ENCODE measurements at regions not wholly inside any gene's neighbourhood (a gene's known extent, or its start where the extent isn't known, plus 50 kb on each side); places are given as distances from the start of the nearest gene placed in this dataset.

GRCh38 chr4:147068564-147068963 lies 122.9 kb upstream of the TTC29 start:
- H3K9ac ChIP-seq (replicated peaks in 1 of 4; ENCODE audit: extremely low read depth in 1 of 4, low read depth in 3 of 4, low read length in 3 of 4), result no peak overlapping the region
- no peak overlapping the region for H3K14ac ChIP-seq (ENCODE audit: insufficient read length)
- CTCF ChIA-PET (ENCODE audit: partially characterized antibody), result interaction anchor here (1.0 kb wide), 1 partner anchor 28 kb away, joined by 3 read pairs; no protein-coding TSS in a partner anchor
- H4K5ac ChIP-seq (ENCODE audit: insufficient read length, low read depth, low read length), result no peak overlapping the region
- no peaks in the 10 kb centered on the region for H4K20me1 ChIP-seq (replicated peaks in 1 of 2; ENCODE audit: control insufficient read depth in 1 of 2, insufficient read depth in 2 of 2, low read length in 2 of 2)
- H3K27me3 ChIP-seq (replicated peaks in 1 of 4; ENCODE audit: control insufficient read depth in 3 of 4, extremely low read depth in 1 of 4, insufficient read depth in 3 of 4, low read length in 3 of 4), result no peaks in the 10 kb centered on the region
- H2BK5ac ChIP-seq (ENCODE audit: low read depth, low read length), result no peak overlapping the region
- WGBS, 2 experiments (ENCODE audit: extremely low coverage in 1 of 2, insufficient coverage in 1 of 2, insufficient read length in 1 of 2, insufficient replicate concordance in 2 of 2, low coverage in 1 of 2, low lambda C conversion rate in 2 of 2, missing lambda C conversion rate in 1 of 2), result 89% methylated on average over 4 of the region's 4 CpGs; no CpG with 5 or more reads in 1 of the 2 experiments
- no peak overlapping the region for H3K4me3 ChIP-seq (ENCODE audit: extremely low read depth in 1 of 4, insufficient read depth in 2 of 4, low read depth in 3 of 4, low read length in 4 of 4)
- no peak for FAIRE-seq
- H3K23me2 ChIP-seq (ENCODE audit: low read depth, low read length), result no peaks in the 10 kb centered on the region
- DNase-seq (ENCODE audit: low read depth in 1 of 2, low spot score in 2 of 2), result no peak
- H2BK20ac ChIP-seq (ENCODE audit: low read length), result no peak overlapping the region
- H3K4ac ChIP-seq (replicated peaks; ENCODE audit: insufficient read length, low read depth, low read length), result no peak overlapping the region
- no peaks in the 10 kb centered on the region for H3K4me1 ChIP-seq (replicated peaks in 1 of 4; ENCODE audit: control insufficient read depth in 3 of 4, insufficient read depth in 4 of 4, low read length in 3 of 4)
- no peak overlapping the region for H4K91ac ChIP-seq (replicated peaks; ENCODE audit: insufficient read length, low read length)
- H3K27ac ChIP-seq (ENCODE audit: low read depth, low read length), result no peak overlapping the region
- H2BK15ac ChIP-seq (ENCODE audit: low read length), result no peak overlapping the region
- peaks cover 0 to 11% of the 10 kb centered on the region in 2 experiments; a peak in 3 of 4 replicates for H3K9me3 ChIP-seq (ENCODE audit: insufficient read depth in 2 of 2, low read depth in 1 of 2, low read length in 1 of 2)
- H2BK120ac ChIP-seq (replicated peaks; ENCODE audit: low read depth, low read length), result no peak overlapping the region
- H4K8ac ChIP-seq (ENCODE audit: extremely low read depth, insufficient read depth, low read length), result no peak overlapping the region
- no peaks in the 10 kb centered on the region for H3K79me2 ChIP-seq (ENCODE audit: control insufficient read depth in 1 of 2, insufficient read depth in 2 of 2, low read length in 2 of 2)
- H2AK5ac ChIP-seq (ENCODE audit: low read depth, low read length), result no peak overlapping the region
- H2AFZ ChIP-seq (ENCODE audit: low read length), result no peak overlapping the region
- no peak overlapping the region for H2BK12ac ChIP-seq (ENCODE audit: low read depth, low read length)
- H3K36me3 ChIP-seq (ENCODE audit: control insufficient read depth in 2 of 4, insufficient read depth in 4 of 4, low read length in 3 of 4), result no peaks in the 10 kb centered on the region
- no peaks in the 10 kb centered on the region for H3K79me1 ChIP-seq (ENCODE audit: low read depth, low read length)
- H3K56ac ChIP-seq (replicated peaks; ENCODE audit: insufficient read length, low read depth, low read length), result no peak overlapping the region
- no peak overlapping the region for H3K18ac ChIP-seq (ENCODE audit: extremely low read depth, low read length)
- POLR2A ChIA-PET (ENCODE audit: partially characterized antibody), result no interaction called here
- H3K23ac ChIP-seq (ENCODE audit: insufficient read length), result no peak overlapping the region
- H3K4me2 ChIP-seq (ENCODE audit: insufficient read depth in 1 of 2, low read depth in 2 of 2, low read length in 2 of 2), result no peak overlapping the region
- TF ChIP-seq ASH2L (IDR thresholded peaks at IDR 0.05; ENCODE audit: low read length) (no peak), ATF2 (IDR thresholded peaks at IDR 0.05; ENCODE audit: low read length) (no peak), JUND (IDR thresholded peaks at IDR 0.05; ENCODE audit: low read length) (no peak), BACH1 (IDR thresholded peaks at IDR 0.05; ENCODE audit: low read length) (no peak), CHD1 (IDR thresholded peaks at IDR 0.05; ENCODE audit: low read depth, low read length) (no peak), RFX5 (IDR thresholded peaks at IDR 0.05; ENCODE audit: borderline replicate concordance, low read depth, low read length) (no peak), CTCF (IDR thresholded peaks at IDR 0.05; ENCODE audit: control extremely low read depth in 1 of 3, insufficient read depth in 1 of 3, low read depth in 1 of 3, low read length in 3 of 3) (no peak), SIX5 (IDR thresholded peaks at IDR 0.05; ENCODE audit: low read depth, low read length) (no peak), KDM5A (IDR thresholded peaks at IDR 0.05; ENCODE audit: low read length) (no peak), BRCA1 (IDR thresholded peaks at IDR 0.05; ENCODE audit: low read depth, low read length) (no peak), CBX5 (IDR thresholded peaks at IDR 0.05; ENCODE audit: low read depth, low read length) (no peak)
